OCI-LY1 (cell line): ENCODE measurements at regions not wholly inside any gene's neighbourhood (a gene's known extent, or its start where the extent isn't known, plus 50 kb on each side); places are given as distances from the start of the nearest gene placed in this dataset.

Experiments used
- H2AFZ ChIP-seq: fragments of 200-600 bp; sonication (generic), shearing (Covaris generic); 2 replicates; pipeline ENCODE4 v1.6.0; 2014; ENCODE audit warnings: antibody characterized with exemption, mild to moderate bottlenecking, low read length
- H3F3A ChIP-seq: fragments of 200-600 bp; sonication (generic), shearing (Covaris generic); 2 replicates; pipeline ENCODE4 v1.6.0; 2014; ENCODE audit warnings: mild to moderate bottlenecking, antibody characterized with exemption, low read length, moderate library complexity; ENCODE audit not compliant: insufficient read depth
- H3K27ac ChIP-seq: fragments of 200-600 bp; sonication (generic); 2 replicates; pipeline ENCODE4 v1.5.1; 2014; ENCODE audit warnings: low read length, mixed run types, mild to moderate bottlenecking, low read depth; ENCODE audit not compliant: poor library complexity, severe bottlenecking
- H3K27me3 ChIP-seq: fragments of 200-600 bp; sonication (generic); 2 replicates; pipeline ENCODE4 v1.6.0; 2014; ENCODE audit warnings: antibody characterized with exemption, mild to moderate bottlenecking, low read length, moderate library complexity; ENCODE audit not compliant: insufficient read depth
- H3K36me3 ChIP-seq: fragments of 200-600 bp; sonication (generic); 2 replicates; pipeline ENCODE4 v1.6.1; 2014; ENCODE audit warnings: mild to moderate bottlenecking, antibody characterized with exemption, low read length, moderate library complexity, mixed read lengths; ENCODE audit not compliant: insufficient read depth
- H3K4me1 ChIP-seq: fragments of 200-600 bp; sonication (generic); 2 replicates; pipeline ENCODE4 v1.5.1; 2014; ENCODE audit warnings: mild to moderate bottlenecking, low read length, moderate library complexity; ENCODE audit not compliant: insufficient read depth, severe bottlenecking
- H3K4me2 ChIP-seq: fragments of 200-600 bp; sonication (generic), shearing (Covaris generic); 2 replicates; pipeline ENCODE4 v1.6.1; 2014; ENCODE audit warnings: low read length
- H3K4me3 ChIP-seq: fragments of 200-600 bp; sonication (generic); 2 replicates; pipeline ENCODE4 v1.5.1; 2014; ENCODE audit warnings: low read length, low read depth, mild to moderate bottlenecking, mixed read lengths; ENCODE audit not compliant: poor library complexity, severe bottlenecking
- H3K79me2 ChIP-seq: fragments of 200-600 bp; shearing (Covaris generic); 2 replicates; pipeline ENCODE4 v1.6.1; 2016; ENCODE audit warnings: mixed run types, low read length, mixed read lengths; ENCODE audit not compliant: insufficient read depth
- H3K9ac ChIP-seq: fragments of 200-600 bp; sonication (generic), shearing (Covaris generic); 2 replicates; pipeline ENCODE4 v1.6.1; 2014; ENCODE audit warnings: mild to moderate bottlenecking, low read length, mixed read lengths
- H3K9me2 ChIP-seq: fragments of 200-600 bp; sonication (generic), shearing (Covaris generic); 2 replicates; pipeline ENCODE4 v1.6.1; 2014; ENCODE audit warnings: low read depth, mild to moderate bottlenecking, low read length, mixed read lengths
- H3K9me3 ChIP-seq: fragments of 200-600 bp; shearing (Covaris generic); 2 replicates; pipeline ENCODE4 v1.6.1; 2014; ENCODE audit warnings: low read length, mixed read lengths
- H4K20me1 ChIP-seq: fragments of 200-600 bp; sonication (generic), shearing (Covaris generic); 2 replicates; pipeline ENCODE4 v1.6.0; 2016; ENCODE audit warnings: mild to moderate bottlenecking, low read length; ENCODE audit not compliant: insufficient read depth
- EZH2 ChIP-seq: fragments of 200-600 bp; sonication (generic), shearing (Covaris generic); IDR thresholded peaks from 2 replicates; pipeline ENCODE4 v1.8.0; 2017; ENCODE audit warnings: borderline replicate concordance, mixed run types, mild to moderate bottlenecking, antibody characterized with exemption, low read length, moderate library complexity, mixed read lengths
- TF ChIP-seq, protein P1 (sequence below): fragments of 200-600 bp; sonication (generic), shearing (Covaris generic); IDR thresholded peaks from 2 replicates; pipeline ENCODE4 v1.5.1; 2017; ENCODE audit warnings: mild to moderate bottlenecking, antibody characterized with exemption, low read length, moderate library complexity, mixed read lengths

- no peaks in the 10 kb centered on the region for H3K9me2 ChIP-seq
- H3F3A ChIP-seq = no peaks in the 10 kb centered on the region
- H4K20me1 ChIP-seq = no peaks in the 10 kb centered on the region
- H3K79me2 ChIP-seq = no peaks in the 10 kb centered on the region
- H3K9ac ChIP-seq = no peak overlapping the region
- H3K36me3 ChIP-seq = no peaks in the 10 kb centered on the region
- H3K4me1 ChIP-seq = no peaks in the 10 kb centered on the region
- H3K4me3 ChIP-seq = no peak overlapping the region
- H3K27me3 ChIP-seq = no peaks in the 10 kb centered on the region
- H3K9me3 ChIP-seq = no peaks in the 10 kb centered on the region
- H3K4me2 ChIP-seq = no peak overlapping the region
- TF ChIP-seq, protein P1, sequence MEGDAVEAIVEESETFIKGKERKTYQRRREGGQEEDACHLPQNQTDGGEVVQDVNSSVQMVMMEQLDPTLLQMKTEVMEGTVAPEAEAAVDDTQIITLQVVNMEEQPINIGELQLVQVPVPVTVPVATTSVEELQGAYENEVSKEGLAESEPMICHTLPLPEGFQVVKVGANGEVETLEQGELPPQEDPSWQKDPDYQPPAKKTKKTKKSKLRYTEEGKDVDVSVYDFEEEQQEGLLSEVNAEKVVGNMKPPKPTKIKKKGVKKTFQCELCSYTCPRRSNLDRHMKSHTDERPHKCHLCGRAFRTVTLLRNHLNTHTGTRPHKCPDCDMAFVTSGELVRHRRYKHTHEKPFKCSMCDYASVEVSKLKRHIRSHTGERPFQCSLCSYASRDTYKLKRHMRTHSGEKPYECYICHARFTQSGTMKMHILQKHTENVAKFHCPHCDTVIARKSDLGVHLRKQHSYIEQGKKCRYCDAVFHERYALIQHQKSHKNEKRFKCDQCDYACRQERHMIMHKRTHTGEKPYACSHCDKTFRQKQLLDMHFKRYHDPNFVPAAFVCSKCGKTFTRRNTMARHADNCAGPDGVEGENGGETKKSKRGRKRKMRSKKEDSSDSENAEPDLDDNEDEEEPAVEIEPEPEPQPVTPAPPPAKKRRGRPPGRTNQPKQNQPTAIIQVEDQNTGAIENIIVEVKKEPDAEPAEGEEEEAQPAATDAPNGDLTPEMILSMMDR = no peak
- no peak for TF ChIP-seq EZH2
- H3K27ac ChIP-seq = no peak overlapping the region
- H2AFZ ChIP-seq = no peak overlapping the region
These were observed 283.2 kb upstream of the ROBO1 start for GRCh38 chr3:80050826-80051601.

DNA sequence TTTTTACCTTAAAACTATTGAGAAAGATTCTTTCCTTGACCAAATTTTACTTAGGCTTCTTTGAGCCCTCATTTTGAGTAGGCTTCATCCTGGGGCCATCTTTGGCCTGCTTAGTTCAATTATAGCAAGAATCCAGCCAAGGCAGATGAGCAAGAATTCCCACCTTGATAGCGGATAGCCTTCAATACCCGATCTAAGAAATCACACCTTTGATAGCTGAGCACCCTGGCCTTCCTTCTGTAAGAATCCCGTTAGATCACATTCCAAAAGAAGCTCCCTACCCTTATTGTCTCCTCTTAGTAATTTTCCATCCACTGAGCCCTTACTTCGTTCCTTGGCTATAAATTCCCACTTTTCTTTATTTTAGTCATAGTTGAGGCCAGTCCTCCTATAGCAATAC is 275.4 kb upstream of the ROBO1 start:
- Histone ChIP-seq H3K79me2 (no peaks in the 10 kb centered on the region), H3K27me3 (no peaks in the 10 kb centered on the region), H3K4me2 (no peak overlapping the region), H3K9me2 (no peaks in the 10 kb centered on the region), H3K27ac (no peak overlapping the region), H3K36me3 (no peaks in the 10 kb centered on the region), H4K20me1 (no peaks in the 10 kb centered on the region), H3K9ac (no peak overlapping the region), H3K4me1 (no peaks in the 10 kb centered on the region), H3K4me3 (no peak overlapping the region), H2AFZ (no peak overlapping the region), H3F3A (no peaks in the 10 kb centered on the region), H3K9me3 (no peaks in the 10 kb centered on the region)
- no peak for TF ChIP-seq EZH2
- TF ChIP-seq, protein P1 = no peak

- H3K27ac ChIP-seq = no peak overlapping the region
- H3K36me3 ChIP-seq = no peaks in the 10 kb centered on the region
- no peak overlapping the region for H3K9ac ChIP-seq
- TF ChIP-seq, protein P1 = no peak
- TF ChIP-seq EZH2 = no peak
- H3K4me1 ChIP-seq = no peaks in the 10 kb centered on the region
- no peaks in the 10 kb centered on the region for H3K9me2 ChIP-seq
- no peaks in the 10 kb centered on the region for H3F3A ChIP-seq
- H3K4me2 ChIP-seq = no peak overlapping the region
- no peaks in the 10 kb centered on the region for H3K27me3 ChIP-seq
- no peaks in the 10 kb centered on the region for H3K9me3 ChIP-seq
- no peak overlapping the region for H2AFZ ChIP-seq
- no peaks in the 10 kb centered on the region for H4K20me1 ChIP-seq
- no peak overlapping the region for H3K4me3 ChIP-seq
- no peaks in the 10 kb centered on the region for H3K79me2 ChIP-seq
These were observed 272.3 kb upstream of the ROBO1 start for GRCh38 chr3:80040067-80040466.
